ENCODE measurements at regions not wholly inside any gene's neighbourhood (a gene's known extent, or its start where the extent isn't known, plus 50 kb on each side); places are given as distances from the start of the nearest gene placed in this dataset.

DNA sequence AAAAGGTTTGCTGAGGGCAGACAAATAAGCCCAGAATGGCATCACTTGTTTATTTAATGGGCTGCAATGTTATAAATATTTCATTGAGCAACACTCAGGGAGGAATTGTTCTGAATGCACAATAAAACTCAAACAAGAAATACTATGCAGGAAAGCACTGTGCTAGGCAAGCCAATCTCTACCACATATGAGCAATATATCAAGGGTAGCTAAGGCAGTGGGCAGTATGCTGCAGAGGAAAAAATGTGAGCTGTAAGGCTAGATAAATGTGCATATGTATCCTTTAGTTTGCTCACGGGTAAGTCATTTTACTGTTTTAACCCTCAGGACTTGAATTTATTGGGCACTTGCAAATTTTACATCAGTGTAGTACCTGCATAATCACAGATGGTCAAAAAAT lies 349.6 kb downstream of the CDC14C start:
- TF ChIP-seq, protein P1, sequence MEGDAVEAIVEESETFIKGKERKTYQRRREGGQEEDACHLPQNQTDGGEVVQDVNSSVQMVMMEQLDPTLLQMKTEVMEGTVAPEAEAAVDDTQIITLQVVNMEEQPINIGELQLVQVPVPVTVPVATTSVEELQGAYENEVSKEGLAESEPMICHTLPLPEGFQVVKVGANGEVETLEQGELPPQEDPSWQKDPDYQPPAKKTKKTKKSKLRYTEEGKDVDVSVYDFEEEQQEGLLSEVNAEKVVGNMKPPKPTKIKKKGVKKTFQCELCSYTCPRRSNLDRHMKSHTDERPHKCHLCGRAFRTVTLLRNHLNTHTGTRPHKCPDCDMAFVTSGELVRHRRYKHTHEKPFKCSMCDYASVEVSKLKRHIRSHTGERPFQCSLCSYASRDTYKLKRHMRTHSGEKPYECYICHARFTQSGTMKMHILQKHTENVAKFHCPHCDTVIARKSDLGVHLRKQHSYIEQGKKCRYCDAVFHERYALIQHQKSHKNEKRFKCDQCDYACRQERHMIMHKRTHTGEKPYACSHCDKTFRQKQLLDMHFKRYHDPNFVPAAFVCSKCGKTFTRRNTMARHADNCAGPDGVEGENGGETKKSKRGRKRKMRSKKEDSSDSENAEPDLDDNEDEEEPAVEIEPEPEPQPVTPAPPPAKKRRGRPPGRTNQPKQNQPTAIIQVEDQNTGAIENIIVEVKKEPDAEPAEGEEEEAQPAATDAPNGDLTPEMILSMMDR (IDR thresholded peaks at IDR 0.05): no peak
- no peak for TF ChIP-seq POLR2A (IDR thresholded peaks at IDR 0.05)
